Prostate gland (tissue), 2 donors: ENCODE measurements at regions not wholly inside any gene's neighbourhood (a gene's known extent, or its start where the extent isn't known, plus 50 kb on each side); places are given as distances from the start of the nearest gene placed in this dataset.

Experiments used
- DNase-seq: peaks from one replicate; pipeline ENCODE4 v3.0.0-alpha.2; 2019; ENCODE audit warnings: low spot score
- H3K27ac ChIP-seq, 2 donors: fragments of 200-600 bp; sonication (generic); 2 replicates each; pipeline ENCODE4 v1.5.1; 2017 to 2019
- H3K27me3 ChIP-seq: fragments of 200-600 bp; sonication (generic); replicated peaks from 2 replicates; pipeline ENCODE4 v1.5.1; 2019; ENCODE audit not compliant: insufficient read depth
- H3K36me3 ChIP-seq, 2 donors: fragments of 200-600 bp; sonication (generic); 1 replicate in 1 of 2; 2 replicates in 1 of 2; pipeline versions ENCODE4 v1.5.1 to v1.8.1; 2017 to 2019
- H3K4me1 ChIP-seq: fragments of 200-600 bp; sonication (generic); replicated peaks from 2 replicates; pipeline ENCODE4 v1.5.1; 2019
- H3K4me3 ChIP-seq, 2 donors: fragments of 200-600 bp; sonication (generic); 2 replicates each; pipeline ENCODE4 v1.5.1; 2017 to 2019
- H3K9me3 ChIP-seq: fragments of 200-600 bp; sonication (generic); 2 replicates; pipeline ENCODE4 v1.5.1; 2017
- CTCF ChIP-seq, 4 experiments: fragments of 200-600 bp in 2 of 4; fragments of 450-650 bp in 2 of 4; sonication (generic) in 2 of 4; IDR thresholded peaks; 1 replicate in 3 of 4; 2 replicates in 1 of 4; pipeline ENCODE4 v1.5.1; 2016 to 2019; ENCODE audit warnings: antibody characterized with exemption in 4 of 4, mild to moderate bottlenecking in 2 of 4, moderate library complexity in 2 of 4
- POLR2A ChIP-seq: fragments of 450-650 bp; IDR thresholded peaks from one replicate; pipeline ENCODE4 v1.6.1; 2016; ENCODE audit warnings: antibody characterized with exemption, mild to moderate bottlenecking
- POLR2AphosphoS5 ChIP-seq: sonication (generic); formaldehyde crosslinking; IDR thresholded peaks from one replicate; pipeline ENCODE4 v1.6.1; 2017; ENCODE audit warnings: antibody characterized with exemption
- WGBS: methylation state at CpG from one replicate; pipeline ENCODE4 v1.1.5; 2018; 5-methylcytosine and 5-hydroxymethylcytosine counted together
- intact Hi-C: fragments of 100-400 bp; cut with DNase I; formaldehyde crosslinking; loops from one replicate; pipeline ENCODE4 v1.14.2; 2022

- Histone ChIP-seq H3K9me3 (no peaks in the 10 kb centered on the region), H3K27ac (no peak overlapping the region), H3K36me3 (no peaks in the 10 kb centered on the region), H3K27me3 (no peaks in the 10 kb centered on the region), H3K4me3 (no peak overlapping the region), H3K4me1 (no peaks in the 10 kb centered on the region)
- WGBS, result 75% methylated on average over 6 of the region's 6 CpGs
- no peak for DNase-seq
- intact Hi-C loops, result loop anchor here (5.0 kb wide), 1 partner anchor 51 kb away; no protein-coding TSS in a partner anchor
- TF ChIP-seq CTCF (IDR thresholded peaks at IDR 0.05) (no peak), POLR2A (no peak), POLR2AphosphoS5 (no peak)
These were observed 134.1 kb upstream of the TUT7 start for GRCh38 chr9:86488345-86488744.

- WGBS, result 88% methylated on average over 2 of the region's 2 CpGs
- no peaks in the 10 kb centered on the region for H3K4me1 ChIP-seq
- intact Hi-C loops, result loop anchor here (1.0 to 5.0 kb wide), 3 partner anchors 51 to 836 kb away; no protein-coding TSS in a partner anchor
- no peak overlapping the region for H3K27ac ChIP-seq
- H3K27me3 ChIP-seq, result no peaks in the 10 kb centered on the region
- no peaks in the 10 kb centered on the region for H3K36me3 ChIP-seq
- H3K4me3 ChIP-seq, result no peak overlapping the region
- no peak for DNase-seq
- H3K9me3 ChIP-seq, result no peaks in the 10 kb centered on the region
- TF ChIP-seq POLR2A (no peak), POLR2AphosphoS5 (no peak), CTCF (IDR thresholded peaks at IDR 0.05) (no peak)
These were observed 133.6 kb upstream of the TUT7 start for GRCh38 chr9:86487838-86488233.

GRCh38 chr9:86486891-86487837 lies 133.0 kb upstream of the TUT7 start:
- H3K4me1 ChIP-seq, result no peaks in the 10 kb centered on the region
- DNase-seq, result no peak
- no peak overlapping the region for H3K4me3 ChIP-seq
- intact Hi-C loops, result loop anchor here (1.0 to 5.0 kb wide), 3 partner anchors 50 to 837 kb away; no protein-coding TSS in a partner anchor
- no peaks in the 10 kb centered on the region for H3K9me3 ChIP-seq
- no peaks in the 10 kb centered on the region for H3K36me3 ChIP-seq
- H3K27ac ChIP-seq, result no peak overlapping the region
- H3K27me3 ChIP-seq, result no peaks in the 10 kb centered on the region
- WGBS, result 4% methylated on average over 1 of the region's 1 CpG
- TF ChIP-seq POLR2AphosphoS5, result no peak
- TF ChIP-seq CTCF (IDR thresholded peaks at IDR 0.05), result peak; percentile 33 to 77 (median 68)
- TF ChIP-seq POLR2A, result no peak

GRCh38 chr9:86485359-86485758 lies 131.1 kb upstream of the TUT7 start:
- no peaks in the 10 kb centered on the region for H3K9me3 ChIP-seq
- WGBS, result 78% methylated on average over 5 of the region's 5 CpGs
- no peak overlapping the region for H3K4me3 ChIP-seq
- no peaks in the 10 kb centered on the region for H3K27me3 ChIP-seq
- no peak for DNase-seq
- no peak overlapping the region for H3K27ac ChIP-seq
- H3K36me3 ChIP-seq, result no peaks in the 10 kb centered on the region
- intact Hi-C loops, result loop anchor here (5.0 kb wide), 1 partner anchor 48 kb away; no protein-coding TSS in a partner anchor
- TF ChIP-seq POLR2AphosphoS5 (no peak), POLR2A (no peak), CTCF (IDR thresholded peaks at IDR 0.05) (no peak)
- no peaks in the 10 kb centered on the region for H3K4me1 ChIP-seq
